ENCODE measurements at regions not wholly inside any gene's neighbourhood (a gene's known extent, or its start where the extent isn't known, plus 50 kb on each side); places are given as distances from the start of the nearest gene placed in this dataset.
A peak's percentile ranks its signal among the peaks of the same experiment; 100 is the strongest.

DNA sequence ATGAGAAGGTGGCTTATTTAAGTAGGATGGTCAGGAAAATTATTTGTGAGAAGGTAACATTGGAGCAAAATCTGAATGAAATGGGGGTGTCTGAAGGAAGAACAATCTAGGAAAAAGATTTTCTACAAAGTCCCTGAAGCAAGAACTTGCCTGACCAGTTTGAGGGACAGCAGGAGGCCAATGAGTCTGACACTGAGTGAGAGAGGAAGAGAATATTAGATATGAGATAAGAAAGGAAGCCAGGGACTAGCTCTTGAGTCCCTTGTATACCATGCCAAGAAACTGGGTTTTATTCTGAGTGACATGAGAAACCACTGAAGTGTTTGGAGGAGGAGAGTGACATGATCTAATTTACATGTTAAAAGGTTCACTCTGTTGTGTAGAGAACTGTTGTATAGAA lies 1478.9 kb downstream of the RPA4 start:
- no peak for TF ChIP-seq SP1 (IDR thresholded peaks at IDR 0.05)
- no peak for TF ChIP-seq NFRKB (IDR thresholded peaks at IDR 0.05)
- no peak for TF ChIP-seq CTBP1 (IDR thresholded peaks at IDR 0.05; ENCODE audit: borderline replicate concordance)
- no peak for TF ChIP-seq TARDBP (IDR thresholded peaks at IDR 0.05)
- no peak for TF ChIP-seq PKNOX1 (IDR thresholded peaks at IDR 0.05)
- TF ChIP-seq LEF1 (IDR thresholded peaks at IDR 0.05; ENCODE audit: borderline replicate concordance) = no peak
- TF ChIP-seq L3MBTL2 (conservative IDR thresholded peaks at IDR 0.05) = no peak
- ChIA-PET CTCF (no interaction called here), POLR2A (no interaction called here)
- no peak for DNase-seq (ENCODE audit: extremely low spot score)

GRCh38 chrX:98371994-98372393 lies 1488.3 kb downstream of the RPA4 start:
- TF ChIP-seq SUZ12 (IDR thresholded peaks at IDR 0.05) = no peak
- TF ChIP-seq ELF4 (IDR thresholded peaks at IDR 0.05) = no peak
- no peak for TF ChIP-seq LEF1 (IDR thresholded peaks at IDR 0.05; ENCODE audit: borderline replicate concordance)
- no peak for TF ChIP-seq L3MBTL2 (conservative IDR thresholded peaks at IDR 0.05)
- TF ChIP-seq NFRKB (IDR thresholded peaks at IDR 0.05) = no peak
- TF ChIP-seq PKNOX1 (IDR thresholded peaks at IDR 0.05) = no peak
- TF ChIP-seq FOXA1 (IDR thresholded peaks at IDR 0.05) = no peak
- TF ChIP-seq FOXM1 (IDR thresholded peaks at IDR 0.05; ENCODE audit: borderline replicate concordance) = no peak
- no peak for TF ChIP-seq TARDBP (IDR thresholded peaks at IDR 0.05)
- no peak for TF ChIP-seq SP1 (IDR thresholded peaks at IDR 0.05)
- TF ChIP-seq ZNF384 (IDR thresholded peaks at IDR 0.05) = no peak
- no peak for TF ChIP-seq CTBP1 (IDR thresholded peaks at IDR 0.05; ENCODE audit: borderline replicate concordance)
- TF ChIP-seq BHLHE40 (IDR thresholded peaks at IDR 0.05; ENCODE audit: borderline replicate concordance) = no peak
- no peak for TF ChIP-seq HDGF (IDR thresholded peaks at IDR 0.05; ENCODE audit: borderline replicate concordance)
- no peak for TF ChIP-seq FOXK2 (IDR thresholded peaks at IDR 0.05)
- TF ChIP-seq ARNT (IDR thresholded peaks at IDR 0.05) = no peak
- POLR2A ChIA-PET = no interaction called here
- DNase-seq (ENCODE audit: extremely low spot score) = no peak

GRCh38 chrX:98379134-98379533 lies 1495.4 kb downstream of the RPA4 start:
- POLR2A ChIA-PET = no interaction called here
- CTCF ChIA-PET = no interaction called here

More at GRCh38 chrX:98371994-98372393, 1488.3 kb downstream of the RPA4 start:
- CTCF ChIA-PET = no interaction called here

DNA sequence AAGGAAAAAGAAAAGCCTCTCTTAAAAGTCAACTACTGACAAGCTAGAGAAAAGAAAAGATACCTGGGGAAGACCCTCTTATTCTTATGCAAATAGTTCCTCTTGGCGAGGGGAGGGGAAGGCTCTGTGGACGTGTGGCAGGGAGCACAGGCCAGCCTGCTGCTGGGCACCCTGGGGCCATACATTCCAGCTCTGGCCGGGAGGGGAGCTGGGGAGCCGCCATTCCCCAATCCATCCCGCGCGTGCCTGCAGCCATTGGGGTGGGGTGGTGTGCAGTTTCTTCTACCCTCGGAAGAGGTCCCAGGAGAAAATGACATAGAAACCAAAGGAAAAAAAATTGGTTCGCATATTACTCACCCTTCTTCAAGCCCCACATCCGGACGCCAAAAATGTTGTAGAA lies 1496.4 kb downstream of the RPA4 start:
- CTCF ChIA-PET = no interaction called here
- DNase-seq (ENCODE audit: extremely low spot score) = peak; percentile 17
- POLR2A ChIA-PET = no interaction called here
- TF ChIP-seq PKNOX1 (IDR thresholded peaks at IDR 0.05) (no peak), ELF4 (IDR thresholded peaks at IDR 0.05) (no peak), ZNF384 (IDR thresholded peaks at IDR 0.05) (no peak), HDGF (IDR thresholded peaks at IDR 0.05; ENCODE audit: borderline replicate concordance) (no peak), LEF1 (IDR thresholded peaks at IDR 0.05; ENCODE audit: borderline replicate concordance) (no peak), L3MBTL2 (conservative IDR thresholded peaks at IDR 0.05) (no peak), BHLHE40 (IDR thresholded peaks at IDR 0.05; ENCODE audit: borderline replicate concordance) (no peak), FOXM1 (IDR thresholded peaks at IDR 0.05; ENCODE audit: borderline replicate concordance) (no peak), NFRKB (IDR thresholded peaks at IDR 0.05) (no peak)

More at GRCh38 chrX:98379134-98379533, 1495.4 kb downstream of the RPA4 start:
- TF ChIP-seq TARDBP (IDR thresholded peaks at IDR 0.05) (no peak), ELF4 (IDR thresholded peaks at IDR 0.05) (no peak), PKNOX1 (IDR thresholded peaks at IDR 0.05) (no peak), CTBP1 (IDR thresholded peaks at IDR 0.05; ENCODE audit: borderline replicate concordance) (no peak)
- no peak for DNase-seq (ENCODE audit: extremely low spot score)

DNA sequence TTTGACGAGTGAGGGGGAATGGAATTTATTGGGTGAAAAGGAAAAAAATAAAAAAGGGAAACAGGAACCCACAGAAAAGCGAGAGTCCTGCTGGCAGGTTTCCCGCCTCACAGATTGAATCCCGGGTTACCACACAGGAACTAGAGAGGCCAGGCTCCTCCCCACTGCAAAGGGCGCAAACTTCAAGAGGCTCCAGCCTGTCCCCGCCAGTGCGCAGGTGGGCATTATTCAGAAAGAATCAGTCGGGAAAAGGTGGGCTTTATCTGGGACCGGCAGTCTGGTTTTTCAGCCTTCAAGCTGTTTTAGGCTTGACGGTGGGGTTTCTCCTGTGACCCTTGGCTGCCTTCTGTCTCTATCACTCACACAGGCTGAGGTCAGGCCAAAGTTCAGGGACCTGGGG lies 1496.8 kb downstream of the RPA4 start:
- POLR2A ChIA-PET = no interaction called here
- CTCF ChIA-PET = no interaction called here
- no peak for DNase-seq (ENCODE audit: extremely low spot score)
- no peak for TF ChIP-seq ZNF384 (IDR thresholded peaks at IDR 0.05)
- no peak for TF ChIP-seq FOXA1 (IDR thresholded peaks at IDR 0.05)
- no peak for TF ChIP-seq FOXK2 (IDR thresholded peaks at IDR 0.05)
- TF ChIP-seq HDGF (IDR thresholded peaks at IDR 0.05; ENCODE audit: borderline replicate concordance) = no peak

GRCh38 chrX:98398542-98398941 lies 1514.8 kb downstream of the RPA4 start:
- ChIA-PET POLR2A (no interaction called here), CTCF (no interaction called here)
- DNase-seq (ENCODE audit: extremely low spot score) = no peak
- TF ChIP-seq CTBP1 (IDR thresholded peaks at IDR 0.05; ENCODE audit: borderline replicate concordance) (no peak), FOXA1 (IDR thresholded peaks at IDR 0.05) (no peak), FOXK2 (IDR thresholded peaks at IDR 0.05) (no peak), HDGF (IDR thresholded peaks at IDR 0.05; ENCODE audit: borderline replicate concordance) (no peak), L3MBTL2 (conservative IDR thresholded peaks at IDR 0.05) (no peak), PKNOX1 (IDR thresholded peaks at IDR 0.05) (no peak), ELF4 (IDR thresholded peaks at IDR 0.05) (no peak), LEF1 (IDR thresholded peaks at IDR 0.05; ENCODE audit: borderline replicate concordance) (no peak), ARNT (IDR thresholded peaks at IDR 0.05) (no peak), BHLHE40 (IDR thresholded peaks at IDR 0.05; ENCODE audit: borderline replicate concordance) (no peak), TARDBP (IDR thresholded peaks at IDR 0.05) (no peak), NFRKB (IDR thresholded peaks at IDR 0.05) (no peak), SP1 (IDR thresholded peaks at IDR 0.05) (no peak), SUZ12 (IDR thresholded peaks at IDR 0.05) (no peak), ZNF384 (IDR thresholded peaks at IDR 0.05) (no peak), FOXM1 (IDR thresholded peaks at IDR 0.05; ENCODE audit: borderline replicate concordance) (no peak)
